GM12872 (cell line): ENCODE measurements at regions not wholly inside any gene's neighbourhood (a gene's known extent, or its start where the extent isn't known, plus 50 kb on each side); places are given as distances from the start of the nearest gene placed in this dataset.

Experiments used
- CTCF ChIP-seq: IDR thresholded peaks from 3 replicates; pipeline ENCODE4 v1.5.1; 2011; ENCODE audit warnings: low read depth, mild to moderate bottlenecking, low read length, moderate library complexity; ENCODE audit not compliant: insufficient read depth

DNA sequence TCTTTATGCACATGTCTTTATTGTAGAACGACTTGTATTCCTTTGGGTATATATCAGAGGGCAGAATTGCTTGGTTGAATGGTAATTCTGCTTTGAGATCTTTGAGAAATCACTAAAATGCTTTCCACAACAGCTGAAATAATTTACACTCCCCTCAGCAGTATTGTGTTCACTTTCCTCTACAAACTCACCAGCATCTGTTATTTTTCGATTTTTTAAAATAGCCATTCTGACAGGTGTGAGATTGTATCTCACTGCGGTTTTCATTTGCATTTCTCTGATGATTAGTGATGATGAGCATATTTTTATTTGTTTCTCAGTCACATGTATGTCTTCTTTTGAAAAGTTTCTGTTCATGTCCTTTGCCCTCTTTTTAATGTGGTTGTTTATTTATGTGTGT is 459.8 kb downstream of the PABPC4L start:
- TF ChIP-seq CTCF = no peak

DNA sequence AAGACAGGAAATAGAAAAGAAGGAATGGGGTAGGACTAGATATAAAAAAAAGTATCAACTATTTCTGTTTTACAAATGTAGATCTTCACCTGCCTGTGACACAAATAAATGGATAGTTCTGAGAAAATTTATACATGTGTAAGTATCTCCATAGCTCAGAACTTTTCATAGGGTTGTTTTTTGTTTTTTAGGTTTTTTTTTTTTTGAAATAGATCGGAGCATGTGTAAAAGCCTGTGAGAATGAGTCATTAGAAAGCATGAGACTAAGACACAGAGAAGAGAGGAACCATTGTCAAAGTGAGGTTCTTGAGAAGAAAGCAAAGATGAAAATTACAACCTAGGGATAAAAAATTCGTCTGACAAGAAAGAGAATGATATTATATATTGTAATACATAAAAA is 481.6 kb downstream of the PABPC4L start:
- no peak for TF ChIP-seq CTCF

- no peak for TF ChIP-seq CTCF
Observed at GRCh38 chr4:133719098-133719497, 482.5 kb downstream of the PABPC4L start.

DNA sequence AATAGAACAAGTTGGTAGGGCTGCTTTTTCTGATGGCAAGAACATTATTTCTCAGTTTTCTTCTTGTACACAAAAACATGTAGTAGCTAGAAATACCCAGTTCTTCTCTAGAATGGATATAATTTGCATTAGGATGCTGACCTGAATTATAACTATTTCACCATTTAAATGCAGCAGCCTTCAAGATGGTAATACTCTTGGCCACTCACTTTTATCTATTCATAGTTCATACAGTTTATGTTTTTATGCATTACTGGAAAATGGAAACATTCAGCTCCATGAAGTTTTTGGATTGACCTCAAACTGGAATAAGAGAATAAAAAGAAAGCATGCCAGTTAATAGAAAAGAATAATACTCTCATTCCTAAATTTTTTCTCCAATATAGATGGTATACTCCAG is 487.4 kb downstream of the PABPC4L start:
- no peak for TF ChIP-seq CTCF

DNA sequence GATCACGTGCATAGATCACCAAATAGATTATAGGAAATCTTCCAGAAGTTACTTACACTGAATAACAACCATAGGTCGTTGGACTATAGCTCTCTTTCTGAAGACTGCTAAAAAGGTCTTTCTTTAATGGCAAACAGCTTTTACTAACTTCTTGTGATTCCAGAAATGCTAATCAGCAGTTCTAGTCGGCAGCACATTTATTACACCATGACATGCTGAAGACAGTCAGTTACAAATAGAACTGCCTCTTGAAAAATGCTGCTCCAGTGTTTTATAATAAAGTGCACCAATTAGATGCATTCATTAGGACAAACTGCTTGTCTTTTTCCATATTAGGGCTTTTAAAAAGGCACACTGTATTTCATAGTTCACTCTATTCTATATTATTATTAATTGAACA is 488.2 kb downstream of the PABPC4L start:
- no peak for TF ChIP-seq CTCF

- no peak for TF ChIP-seq CTCF
Observed at GRCh38 chr4:133711817-133712216, 489.8 kb downstream of the PABPC4L start.

DNA sequence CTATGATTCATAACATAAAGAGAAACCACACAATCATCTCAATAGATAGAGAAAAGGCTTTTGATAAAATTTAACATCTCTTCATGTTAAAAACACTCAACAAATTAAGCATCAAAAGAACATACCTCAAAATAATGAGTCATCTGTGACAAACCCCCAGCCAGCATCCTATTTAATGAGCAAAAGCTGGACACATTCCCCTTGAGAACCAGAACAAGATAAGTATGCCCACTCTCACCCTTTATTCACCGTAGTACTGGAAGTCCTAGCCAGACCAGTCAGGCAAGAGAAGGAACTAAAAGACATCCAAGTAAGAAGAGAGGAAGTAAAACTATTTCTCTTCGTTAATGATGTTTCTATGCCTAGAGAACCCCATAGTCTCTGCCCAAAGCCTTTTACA is 507.2 kb downstream of the PABPC4L start:
- TF ChIP-seq CTCF = no peak

DNA sequence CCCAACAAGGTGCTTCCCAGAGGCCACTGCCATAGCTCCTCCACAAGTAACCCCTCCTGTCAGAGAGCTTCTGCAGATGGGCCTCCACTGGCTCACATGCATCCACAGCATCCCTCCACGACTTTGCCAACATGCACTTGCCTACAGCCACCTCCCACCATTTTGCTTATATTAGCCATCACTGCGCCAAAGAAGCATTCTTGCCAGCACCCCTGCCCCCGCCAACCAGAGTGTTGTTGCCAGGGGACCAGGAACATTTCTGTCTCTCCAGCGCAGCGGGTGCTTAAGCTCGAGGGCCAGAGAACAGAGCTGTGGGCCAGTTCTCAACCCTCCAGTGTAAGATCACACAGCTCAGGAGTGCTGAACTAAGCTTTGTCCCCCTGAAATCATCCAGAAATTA is 517.6 kb downstream of the PABPC4L start:
- TF ChIP-seq CTCF = no peak
